Left renal cortex interstitium (tissue), 4 donors: ENCODE measurements at regions not wholly inside any gene's neighbourhood (a gene's known extent, or its start where the extent isn't known, plus 50 kb on each side); places are given as distances from the start of the nearest gene placed in this dataset.
"Not testable (repeated sequence)": the region's sequence is repeated elsewhere in the genome, so short reads cannot be mapped to it uniquely, and the experiment has no call there.

Experiments
- DNase-seq, 4 donors: peaks; one replicate each; pipeline ENCODE4 v3.0.0-alpha.2; 2013; ENCODE audit warnings: low read depth in 4 of 4, low spot score in 2 of 4, missing footprints in 1 of 4

DNA sequence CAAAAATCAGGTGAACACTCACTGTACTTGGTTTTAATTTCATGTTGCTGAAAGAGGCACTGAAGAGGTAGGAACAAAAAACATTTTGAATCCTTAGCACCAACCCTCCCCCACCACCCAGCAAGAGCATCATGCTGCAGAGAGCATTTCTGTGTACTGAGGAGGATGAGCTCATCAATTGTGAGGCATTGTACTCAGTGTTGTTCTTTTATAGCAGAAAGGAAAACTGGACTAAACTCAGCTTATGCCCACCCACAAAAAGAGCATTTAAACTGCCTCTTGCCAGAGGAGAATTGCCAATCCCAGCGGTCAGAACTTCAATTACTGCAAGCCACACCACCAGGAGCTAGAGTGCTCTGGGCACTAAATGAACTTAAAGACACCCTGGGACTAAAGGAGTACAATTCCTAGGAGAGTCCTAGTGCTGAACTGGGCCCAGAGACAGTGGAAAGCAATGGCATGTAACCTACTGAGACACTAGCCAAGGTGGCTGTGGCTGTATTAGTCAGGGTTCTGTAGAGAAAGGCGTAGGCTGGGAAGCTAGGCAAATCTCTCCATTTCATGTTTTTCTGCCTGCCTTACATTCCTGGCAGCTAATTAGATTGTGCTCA lies 280.7 kb upstream of the KLHL4 start:
- DNase-seq = no peak

DNA sequence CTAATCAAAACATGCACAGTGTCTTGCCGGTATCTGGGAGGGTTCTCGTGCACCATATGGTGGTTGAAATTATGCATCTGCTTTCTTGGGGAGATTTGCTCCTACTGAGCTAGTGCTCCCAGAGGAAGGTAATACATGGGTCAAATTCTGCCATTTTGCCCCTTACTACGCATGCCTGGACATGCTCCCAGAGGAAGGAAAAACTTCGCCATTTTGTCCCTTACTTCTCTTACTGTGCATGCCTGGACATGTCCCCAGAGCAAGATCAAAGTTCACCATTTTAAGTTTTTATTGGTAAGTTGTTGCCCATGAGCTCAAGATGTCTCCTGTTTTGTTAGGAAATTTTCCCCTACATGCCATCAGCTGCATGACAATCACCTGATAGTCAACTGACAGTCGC lies 252.1 kb upstream of the KLHL4 start:
- DNase-seq = no peak

DNA sequence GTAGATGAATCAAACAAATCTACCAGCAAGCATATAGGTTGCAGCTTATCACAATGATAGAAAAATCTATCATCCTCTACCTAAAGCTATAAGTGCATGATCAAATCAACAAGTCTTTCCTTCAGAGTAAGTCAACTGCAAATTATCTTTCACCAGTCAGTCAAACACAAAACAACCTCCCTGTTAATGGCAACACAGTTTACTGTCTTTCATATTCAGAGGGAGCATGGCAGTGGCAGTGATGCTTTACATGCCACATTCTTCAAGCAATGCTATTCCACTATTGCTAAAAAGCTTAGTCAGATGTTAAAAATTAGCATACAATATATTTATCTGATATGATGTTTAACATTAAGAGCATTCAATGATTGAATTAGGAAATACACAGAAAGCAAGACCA lies 245.1 kb upstream of the KLHL4 start:
- DNase-seq = no peak

DNA sequence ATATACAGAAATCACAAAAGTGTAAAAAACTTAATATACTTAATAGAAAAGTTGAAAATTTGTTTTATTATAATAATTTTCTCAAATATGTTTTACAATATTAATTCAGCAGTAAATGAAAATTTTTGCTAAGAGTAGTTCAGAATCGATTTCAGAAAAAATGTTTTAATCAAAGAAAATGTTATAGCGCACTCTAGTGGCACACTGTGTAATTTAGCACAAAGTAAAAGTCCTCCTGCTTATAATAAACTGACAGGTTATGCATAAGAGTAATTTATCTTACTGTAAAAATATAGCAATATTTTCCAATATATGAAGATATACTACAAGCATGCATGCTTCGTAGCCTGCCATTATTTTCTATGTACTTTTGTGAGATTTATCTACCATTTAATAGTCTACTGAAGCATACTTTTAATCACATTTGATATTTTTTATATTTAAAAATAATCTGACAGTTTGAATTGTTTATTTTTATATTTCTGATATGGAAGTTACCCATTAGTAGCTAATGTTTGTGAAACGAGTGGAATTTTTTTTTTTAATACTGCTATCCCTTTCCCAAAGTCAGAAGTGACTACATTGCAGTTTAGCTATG lies 217.9 kb upstream of the KLHL4 start:
- DNase-seq = peak in 1 of 4 donors; percentile 2

DNA sequence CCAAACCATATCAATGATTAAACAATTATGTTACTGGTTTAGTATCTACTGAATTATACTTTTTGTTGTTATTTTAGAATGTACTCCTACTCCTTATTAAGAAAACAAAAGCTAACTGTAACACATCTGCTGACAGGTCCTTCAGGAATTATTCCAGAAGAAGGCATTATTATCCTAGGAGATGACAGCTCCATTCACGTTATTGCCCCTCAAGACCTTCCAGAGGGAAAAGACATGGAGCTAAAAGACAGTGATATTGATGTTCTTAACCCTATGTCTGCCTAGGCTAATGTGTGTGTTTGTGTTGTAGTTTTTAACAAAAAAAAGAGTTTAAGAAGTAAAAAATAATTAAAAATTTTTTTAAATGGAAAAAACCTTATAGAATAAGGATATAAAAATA lies 206.8 kb upstream of the KLHL4 start:
- DNase-seq = no peak

DNA sequence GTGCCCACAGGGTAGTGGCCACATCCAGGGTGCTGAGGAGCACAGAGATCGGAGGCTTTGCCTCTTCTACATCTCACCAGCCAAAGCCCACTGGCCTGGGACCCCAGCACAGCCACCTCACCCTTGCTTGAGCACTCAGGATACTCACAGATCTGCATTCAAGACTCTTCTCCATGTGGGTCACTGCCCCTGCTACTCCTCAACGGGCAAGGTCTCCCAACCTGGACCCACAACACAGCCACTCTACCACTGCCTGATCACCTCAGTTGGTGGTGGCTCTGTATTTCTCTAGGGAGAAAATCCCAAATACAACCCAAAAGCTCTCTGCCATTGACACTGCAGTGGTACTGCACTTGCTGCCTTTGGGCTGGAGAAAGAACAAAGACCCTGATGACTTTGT lies 190.3 kb upstream of the KLHL4 start:
- DNase-seq = no peak

DNA sequence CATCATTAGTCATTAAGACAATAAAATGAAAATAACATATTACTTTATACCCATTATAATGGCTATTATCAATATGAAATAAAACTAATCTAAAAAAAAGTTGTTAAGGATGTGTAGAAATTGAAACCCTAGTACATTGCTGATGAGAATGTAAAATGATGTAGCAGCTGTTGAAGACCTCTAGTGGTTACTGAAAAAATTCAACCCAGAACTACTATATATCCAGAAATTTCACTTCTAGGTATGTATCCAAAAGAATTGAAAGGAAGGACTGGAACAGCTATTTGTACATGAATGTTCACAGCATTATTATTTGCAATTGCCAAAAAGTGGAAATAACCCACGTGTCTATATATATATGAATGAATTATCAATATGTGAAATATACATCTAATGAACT lies 180.3 kb upstream of the KLHL4 start:
- DNase-seq = no peak

DNA sequence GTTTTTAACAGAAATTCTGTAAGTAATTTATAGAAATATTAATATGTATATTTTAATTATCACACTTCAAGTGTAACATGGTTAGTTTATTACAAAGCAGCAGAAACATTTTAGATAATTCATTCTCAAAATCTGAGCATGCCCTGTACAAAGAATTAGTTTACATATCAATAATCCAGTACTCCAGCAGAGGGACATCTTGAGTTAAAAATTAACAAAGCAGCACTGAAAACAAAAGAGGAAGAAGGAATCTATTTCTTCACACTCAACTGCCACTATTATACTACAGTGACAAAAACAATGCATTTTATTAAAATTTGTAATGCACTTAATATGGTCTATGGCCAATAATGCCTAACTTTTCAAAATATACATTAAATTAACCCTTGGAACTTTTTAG lies 179.1 kb upstream of the KLHL4 start:
- DNase-seq = peak in 1 of 4 donors; percentile 6

DNA sequence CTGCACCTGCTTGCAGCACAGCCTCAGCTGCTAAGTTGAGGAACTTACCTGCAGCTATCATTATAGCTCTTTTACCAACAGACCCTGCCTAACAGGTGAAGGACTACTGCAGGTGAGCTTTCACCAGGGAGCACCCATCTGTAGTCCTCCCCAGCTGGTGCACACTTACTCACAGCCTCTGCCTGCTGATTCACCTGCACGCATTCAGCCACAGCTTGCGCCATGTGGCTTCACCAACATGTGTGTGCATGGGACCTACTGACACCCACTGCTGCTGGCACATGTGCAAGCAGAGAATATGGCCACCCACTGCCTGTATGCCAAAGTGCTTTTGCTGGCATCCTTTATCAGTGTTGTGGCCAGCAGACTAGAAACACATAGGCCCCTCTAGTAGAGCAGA lies 146.7 kb upstream of the KLHL4 start:
- DNase-seq = no peak

DNA sequence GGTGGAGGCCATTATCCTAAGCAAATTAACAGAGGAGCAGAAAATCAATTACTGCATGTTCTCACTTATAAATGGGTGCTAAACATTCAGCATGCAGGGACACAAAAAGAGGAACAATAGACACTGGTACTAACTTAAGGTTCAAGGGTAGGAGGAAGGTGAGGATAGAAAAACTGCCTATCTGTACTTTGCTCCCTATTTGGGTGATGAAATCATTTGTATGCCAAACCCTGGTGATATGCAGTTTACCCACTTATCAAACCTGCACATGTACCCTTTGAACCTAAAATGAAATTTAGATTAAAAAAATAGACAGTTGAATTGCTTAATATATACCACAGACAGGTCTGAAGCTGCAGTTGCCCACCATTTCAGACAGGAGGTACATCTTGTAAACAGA lies 143.3 kb upstream of the KLHL4 start:
- no peak for DNase-seq

DNA sequence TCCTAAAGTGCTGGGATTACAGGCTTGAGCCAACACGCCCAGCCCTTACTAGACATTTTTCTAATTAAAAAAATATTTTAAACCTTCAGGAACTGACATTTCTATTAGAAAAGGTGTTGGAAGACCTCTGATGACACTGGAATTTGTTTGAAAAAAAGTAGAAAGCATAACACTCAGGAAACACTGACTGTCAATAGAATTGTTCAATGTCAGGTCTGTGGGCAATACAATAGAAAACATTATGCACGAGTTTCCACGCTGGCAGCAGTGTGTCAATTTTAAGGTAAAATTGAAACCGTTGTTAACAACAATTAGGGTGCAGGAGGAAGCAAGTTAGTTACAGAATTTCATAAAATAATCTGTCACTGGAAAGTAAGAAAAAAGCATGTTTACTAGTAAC lies 140.7 kb upstream of the KLHL4 start:
- DNase-seq = no peak

DNA sequence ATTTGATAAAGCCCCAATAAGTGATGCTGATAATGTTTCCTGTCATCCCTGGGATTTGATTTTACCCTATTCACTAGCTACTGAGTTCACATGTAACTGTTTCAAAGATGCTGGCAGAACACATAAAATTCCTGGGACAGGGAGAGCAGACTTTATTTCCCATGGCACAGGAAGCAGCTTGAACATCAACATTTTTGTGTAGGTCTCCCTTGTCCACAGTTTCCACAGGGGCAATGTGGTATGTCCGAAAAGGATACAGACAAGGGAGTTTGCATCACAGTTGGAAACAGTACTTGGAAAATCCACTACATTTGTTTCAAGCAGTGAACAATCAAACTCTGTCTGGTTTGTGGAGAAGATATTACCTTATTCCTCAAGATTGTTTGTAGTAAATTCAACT lies 129.2 kb upstream of the KLHL4 start:
- DNase-seq = no peak

DNA sequence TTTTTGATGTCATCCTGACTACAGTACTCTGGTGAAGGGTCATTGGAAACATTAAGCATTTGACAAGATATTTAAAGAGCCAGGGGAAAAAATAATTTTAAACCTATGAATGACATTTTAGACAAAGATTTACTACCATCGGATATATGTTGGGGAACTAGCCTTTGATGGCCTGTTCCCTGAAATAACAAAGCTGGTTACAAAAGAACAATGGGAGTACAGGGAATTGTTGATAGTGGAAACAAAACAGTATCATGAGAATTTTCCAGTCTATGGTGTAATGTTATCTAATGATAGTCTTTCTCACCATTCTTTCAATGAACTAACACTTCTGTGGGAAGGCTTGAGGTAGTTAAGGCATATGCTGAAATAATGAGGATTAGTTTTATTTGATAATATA lies 125.9 kb upstream of the KLHL4 start:
- no peak for DNase-seq

DNA sequence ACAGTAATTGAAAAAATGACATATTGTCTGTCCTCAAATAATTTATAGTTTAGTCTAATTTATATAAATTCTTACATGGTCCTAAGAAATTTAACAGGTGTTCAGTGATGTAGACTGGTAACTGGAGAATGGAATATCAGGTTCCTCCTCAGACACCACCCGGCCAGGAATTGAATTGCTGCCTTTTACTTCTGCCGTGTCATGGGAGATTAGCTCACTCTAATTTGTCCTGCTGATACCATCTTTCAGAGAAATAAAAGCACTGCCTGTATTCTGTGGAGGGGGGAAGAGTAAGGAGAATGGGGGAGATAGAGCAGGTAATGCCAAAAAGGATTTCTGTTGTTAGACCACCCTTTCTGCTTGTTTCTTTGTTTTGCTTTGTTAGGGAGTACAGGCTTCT lies 125.2 kb upstream of the KLHL4 start:
- no peak for DNase-seq

DNA sequence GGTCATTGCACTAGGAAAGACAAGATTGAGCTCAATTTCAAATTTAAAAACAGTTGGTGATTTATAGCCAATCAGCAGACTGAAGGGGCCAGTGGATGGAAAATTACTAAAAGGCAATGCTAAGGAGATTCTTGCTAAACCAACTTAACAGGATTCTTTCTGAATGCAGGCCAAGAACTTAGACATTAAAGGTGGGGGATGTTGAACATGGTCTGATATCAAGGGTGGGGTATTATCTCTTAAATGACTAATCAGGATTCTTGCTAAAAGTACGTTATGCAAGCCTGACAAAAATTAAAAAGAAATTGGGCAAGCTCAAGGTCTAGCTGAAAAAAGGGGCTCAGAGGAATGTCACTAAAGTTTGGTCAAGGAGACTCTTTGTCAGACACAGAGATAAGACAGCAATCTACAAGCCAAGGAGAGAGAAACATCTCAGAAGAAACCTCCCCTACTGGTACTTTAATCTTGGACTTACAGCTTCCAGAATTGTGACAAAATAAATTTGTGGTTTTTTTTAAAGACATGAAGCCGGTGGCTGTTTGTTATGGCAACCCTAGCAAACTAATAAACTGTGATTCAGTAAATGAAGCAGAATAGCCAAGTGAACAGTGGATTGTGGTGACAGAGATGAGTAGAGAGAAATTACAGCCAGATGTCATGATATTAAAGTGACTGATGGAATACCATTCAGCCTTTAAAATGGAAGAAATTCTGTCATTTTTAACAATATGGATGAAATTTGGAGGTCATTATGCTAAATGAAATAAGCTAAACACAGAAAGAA lies 120.3 kb upstream of the KLHL4 start:
- no peak for DNase-seq

DNA sequence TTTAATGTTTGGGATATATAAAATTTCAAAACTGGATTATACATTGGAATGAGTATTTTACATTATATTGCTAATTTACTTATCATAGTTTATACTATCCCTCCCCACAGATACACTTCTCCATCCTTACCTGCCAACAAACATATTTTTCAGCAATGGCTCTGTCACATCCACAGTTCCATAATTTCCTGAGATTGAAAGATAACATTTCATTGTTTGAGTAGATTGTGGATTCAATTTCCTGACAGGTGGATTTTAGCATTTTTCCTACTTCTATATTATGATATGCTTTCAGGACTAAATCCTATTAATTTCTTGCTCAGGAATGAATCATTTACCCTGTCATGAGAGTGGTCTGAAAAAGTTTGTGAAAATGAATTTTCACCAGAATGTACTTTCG lies 115.3 kb upstream of the KLHL4 start:
- DNase-seq = no peak

DNA sequence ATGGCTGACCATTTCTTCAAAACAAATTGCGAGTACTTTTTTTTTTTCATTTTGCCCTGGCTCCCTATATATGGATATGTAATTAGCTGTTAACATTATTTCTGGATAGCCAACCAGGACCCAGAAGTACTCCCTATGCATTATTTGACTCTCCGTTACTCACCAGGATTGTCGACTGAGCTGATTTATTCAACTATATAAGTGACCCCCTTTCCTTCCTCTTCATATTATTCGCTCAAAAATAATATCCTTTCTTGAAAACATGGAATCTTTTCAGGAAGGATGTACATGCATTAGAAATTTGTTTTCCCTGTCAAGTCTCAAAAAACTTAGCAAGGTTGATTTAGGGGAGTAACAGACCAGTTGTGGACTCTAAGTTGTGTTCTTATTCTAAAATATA lies 114.1 kb upstream of the KLHL4 start:
- no peak for DNase-seq

DNA sequence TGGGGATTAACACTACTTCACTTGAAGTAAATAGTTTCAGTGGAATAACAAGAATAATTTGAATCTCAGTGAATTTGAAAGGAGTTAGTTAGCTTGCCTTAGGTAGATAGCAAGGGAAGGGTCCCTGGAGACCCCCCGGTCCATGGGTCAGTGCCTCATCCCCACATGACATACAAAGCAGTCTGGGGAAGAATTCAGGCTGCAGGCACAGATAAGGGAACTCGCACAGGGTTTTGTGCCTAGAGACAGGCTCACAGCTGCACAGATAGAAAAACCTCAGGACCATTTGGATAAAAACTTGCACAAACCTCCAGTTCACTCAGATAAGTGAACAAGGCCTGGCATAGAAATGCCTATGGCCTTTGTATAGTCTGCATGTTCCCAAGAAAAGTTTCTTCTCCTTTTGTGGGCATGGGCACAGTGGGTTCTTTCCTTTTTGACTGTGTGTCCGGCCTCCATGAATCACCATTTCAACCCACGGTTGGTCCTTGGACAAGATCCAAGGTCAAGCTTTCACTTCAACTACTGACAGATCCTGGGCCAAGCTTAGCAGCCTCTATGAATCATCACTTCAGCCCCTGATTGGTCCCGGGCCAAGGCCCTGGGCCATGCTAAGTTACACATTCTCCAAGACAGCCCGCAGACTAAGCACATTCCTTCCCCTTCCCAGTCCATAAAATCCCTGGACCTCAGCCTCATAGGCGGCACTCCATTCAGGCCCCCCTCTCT lies 108.3 kb upstream of the KLHL4 start:
- peak in 3 of 4 donors; percentile 9 to 32 (median 18) for DNase-seq

DNA sequence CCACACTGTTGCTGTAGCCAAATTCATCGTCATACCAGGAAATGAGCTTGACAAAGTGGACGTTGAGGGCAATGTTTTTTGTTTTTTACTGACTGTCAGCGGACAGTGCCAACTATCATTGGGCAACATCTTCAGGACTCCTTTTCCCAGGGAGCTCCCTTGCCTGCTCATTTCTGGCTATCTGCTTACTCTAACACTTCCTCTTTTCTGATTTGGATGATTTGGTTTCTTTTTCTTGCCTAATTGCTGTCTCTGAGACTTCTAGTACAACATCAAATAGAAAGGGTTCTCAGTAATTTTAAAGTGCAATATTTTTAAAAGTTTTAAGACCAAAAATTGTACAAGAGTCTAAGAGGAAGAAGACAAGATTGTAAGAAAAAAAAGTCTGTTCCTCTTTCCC lies 92.0 kb upstream of the KLHL4 start:
- no peak for DNase-seq

DNA sequence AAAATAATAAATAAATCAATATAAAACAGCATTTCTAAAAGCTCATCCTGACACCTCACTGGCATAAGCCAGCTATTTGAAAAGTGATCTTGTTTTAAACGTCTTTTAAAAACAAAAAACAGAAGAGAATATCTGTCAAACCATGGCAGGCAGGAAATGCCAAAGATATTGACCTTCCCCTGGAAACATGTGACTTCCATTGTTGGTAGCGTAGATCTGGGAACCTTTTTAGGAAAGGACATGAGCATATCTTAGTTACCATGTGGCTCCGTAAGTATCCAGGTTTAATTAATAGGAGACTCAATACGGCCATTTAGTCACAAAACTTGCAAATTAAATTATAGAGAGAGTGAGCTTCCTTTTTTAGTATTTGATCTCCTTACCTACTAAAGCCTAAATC lies 83.0 kb upstream of the KLHL4 start:
- DNase-seq = no peak

DNA sequence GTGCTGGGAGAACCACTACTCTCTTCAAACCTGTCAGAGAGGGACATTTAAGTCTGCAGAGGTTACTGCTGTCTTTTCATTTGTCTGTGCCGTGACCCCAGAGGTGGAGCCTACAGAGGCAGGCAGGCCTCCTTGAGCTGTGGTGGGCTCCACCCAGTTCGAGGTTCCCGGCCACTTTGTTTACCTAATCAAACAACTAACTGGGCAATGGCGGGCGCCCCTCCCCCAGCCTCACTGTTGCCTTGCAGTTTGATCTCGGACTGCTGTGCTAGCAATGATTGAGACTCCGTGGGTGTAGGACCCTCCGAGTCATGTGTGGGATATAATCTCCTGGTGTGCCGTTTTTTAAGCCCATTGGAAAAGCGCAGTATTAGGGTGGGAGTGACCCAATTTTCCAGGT lies 69.0 kb upstream of the KLHL4 start:
- not testable (repeated sequence) for DNase-seq

DNA sequence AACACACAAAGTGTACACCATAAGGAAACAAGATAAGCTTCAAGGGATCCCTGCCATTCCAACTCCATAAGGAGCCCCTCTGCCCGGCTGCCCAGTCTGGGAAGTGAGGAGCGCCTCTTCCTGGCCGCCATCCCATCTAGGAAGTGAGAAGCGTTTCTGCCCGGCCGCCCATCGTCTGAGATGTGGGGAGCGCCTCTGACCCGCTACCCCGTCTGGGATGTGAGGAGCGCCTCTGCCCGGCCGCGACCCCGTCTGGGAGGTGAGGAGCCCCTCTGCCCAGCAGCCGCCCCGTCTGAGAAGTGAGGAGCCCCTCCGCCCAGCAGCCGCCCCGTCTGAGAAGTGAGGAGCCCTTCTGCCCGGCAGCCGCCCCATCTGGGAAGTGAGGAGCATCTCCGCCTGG lies 51.8 kb upstream of the KLHL4 start:
- DNase-seq = not testable (repeated sequence)
